SU-DHL-6 (cell line): ENCODE measurements at regions not wholly inside any gene's neighbourhood (a gene's known extent, or its start where the extent isn't known, plus 50 kb on each side); places are given as distances from the start of the nearest gene placed in this dataset.

ENCODE experiments used
- CTCF ChIP-seq: fragments of 200-600 bp; sonication (generic); IDR thresholded peaks from one replicate; pipeline ENCODE4 v1.5.1; 2017; ENCODE audit warnings: antibody characterized with exemption, mild to moderate bottlenecking, low read length, moderate library complexity; ENCODE audit not compliant: insufficient read depth, poor library complexity, severe bottlenecking
- EZH2phosphoT487 ChIP-seq: fragments of 200-600 bp; sonication (generic), shearing (Covaris generic); conservative IDR thresholded peaks from 2 replicates; pipeline ENCODE4 v1.6.1; 2018; ENCODE audit warnings: mild to moderate bottlenecking, antibody characterized with exemption, low read length, moderate library complexity, mixed read lengths

GRCh38 chr5:124332273-124332672 lies 414.2 kb downstream of the ZNF608 start:
- TF ChIP-seq CTCF (no peak), EZH2phosphoT487 (no peak)
